ENCODE measurements at regions not wholly inside any gene's neighbourhood (a gene's known extent, or its start where the extent isn't known, plus 50 kb on each side); places are given as distances from the start of the nearest gene placed in this dataset.

GRCh38 chr5:109469896-109470662 is 60.3 kb upstream of the PJA2 start:
- no peaks in the 10 kb centered on the region for H3K79me2 ChIP-seq (ENCODE audit: insufficient read depth, low read length)
- no peak overlapping the region for H3K4me2 ChIP-seq (ENCODE audit: insufficient read depth, low read length)
- no peaks in the 10 kb centered on the region for H3K27me3 ChIP-seq (ENCODE audit: insufficient read depth, low read length, poor library complexity)
- H3K4me3 ChIP-seq (ENCODE audit: low read depth in 1 of 2, low read length in 2 of 2) = no peak overlapping the region
- no peaks in the 10 kb centered on the region for H3K36me3 ChIP-seq (ENCODE audit: insufficient read depth, low read length)
- ATAC-seq (ENCODE audit: insufficient read depth, low read depth) = no peak
- DNase-seq = no peak
- TF ChIP-seq CTCF (IDR thresholded peaks at IDR 0.05; ENCODE audit: borderline replicate concordance, extremely low read depth, low read length, poor library complexity, severe bottlenecking) (no peak), EZH2 (IDR thresholded peaks at IDR 0.05; ENCODE audit: borderline replicate concordance, low read depth, low read length, severe bottlenecking) (no peak)
- no peak overlapping the region for H2AFZ ChIP-seq (ENCODE audit: low read depth, low read length)
- no peak overlapping the region for H3K9ac ChIP-seq (ENCODE audit: low read depth, low read length)
- no peak overlapping the region for H3K27ac ChIP-seq (ENCODE audit: low read length)
- peaks cover 5% of the 10 kb centered on the region for H3K4me1 ChIP-seq (ENCODE audit: insufficient read depth, low read length)
- no peaks in the 10 kb centered on the region for H4K20me1 ChIP-seq (ENCODE audit: insufficient read depth, low read length)
- no peaks in the 10 kb centered on the region for H3K9me3 ChIP-seq (ENCODE audit: insufficient read depth, low read length, severe bottlenecking)

- ATAC-seq (ENCODE audit: insufficient read depth, low read depth) (peak; percentile 72), DNase-seq (peak; percentile 77)
- H4K20me1 ChIP-seq (ENCODE audit: insufficient read depth, low read length) = no peaks in the 10 kb centered on the region
- no peaks in the 10 kb centered on the region for H3K79me2 ChIP-seq (ENCODE audit: insufficient read depth, low read length)
- no peaks in the 10 kb centered on the region for H3K36me3 ChIP-seq (ENCODE audit: insufficient read depth, low read length)
- no peak overlapping the region for H3K4me3 ChIP-seq (ENCODE audit: low read depth in 1 of 2, low read length in 2 of 2)
- TF ChIP-seq EZH2 (IDR thresholded peaks at IDR 0.05; ENCODE audit: borderline replicate concordance, low read depth, low read length, severe bottlenecking) (no peak), CTCF (IDR thresholded peaks at IDR 0.05; ENCODE audit: borderline replicate concordance, extremely low read depth, low read length, poor library complexity, severe bottlenecking) (peak; percentile 71)
- H3K9me3 ChIP-seq (ENCODE audit: insufficient read depth, low read length, severe bottlenecking) = no peaks in the 10 kb centered on the region
- no peak overlapping the region for H3K4me2 ChIP-seq (ENCODE audit: insufficient read depth, low read length)
- H3K27ac ChIP-seq (ENCODE audit: low read length) = no peak overlapping the region
- H3K9ac ChIP-seq (ENCODE audit: low read depth, low read length) = no peak overlapping the region
- peaks cover 5% of the 10 kb centered on the region for H3K4me1 ChIP-seq (ENCODE audit: insufficient read depth, low read length)
- H2AFZ ChIP-seq (ENCODE audit: low read depth, low read length) = no peak overlapping the region
- H3K27me3 ChIP-seq (ENCODE audit: insufficient read depth, low read length, poor library complexity) = no peaks in the 10 kb centered on the region
Observed at GRCh38 chr5:109468737-109469420, 59.1 kb upstream of the PJA2 start.

- ATAC-seq (ENCODE audit: insufficient read depth, low read depth) = no peak
- H3K27me3 ChIP-seq (ENCODE audit: insufficient read depth, low read length, poor library complexity) = no peaks in the 10 kb centered on the region
- no peak for DNase-seq
- no peak overlapping the region for H3K4me3 ChIP-seq (ENCODE audit: low read depth in 1 of 2, low read length in 2 of 2)
- peaks cover 5% of the 10 kb centered on the region for H3K4me1 ChIP-seq (ENCODE audit: insufficient read depth, low read length)
- H3K27ac ChIP-seq (ENCODE audit: low read length) = no peak overlapping the region
- H3K4me2 ChIP-seq (ENCODE audit: insufficient read depth, low read length) = no peak overlapping the region
- no peaks in the 10 kb centered on the region for H3K9me3 ChIP-seq (ENCODE audit: insufficient read depth, low read length, severe bottlenecking)
- H2AFZ ChIP-seq (ENCODE audit: low read depth, low read length) = no peak overlapping the region
- H3K36me3 ChIP-seq (ENCODE audit: insufficient read depth, low read length) = no peaks in the 10 kb centered on the region
- no peaks in the 10 kb centered on the region for H3K79me2 ChIP-seq (ENCODE audit: insufficient read depth, low read length)
- TF ChIP-seq CTCF (IDR thresholded peaks at IDR 0.05; ENCODE audit: borderline replicate concordance, extremely low read depth, low read length, poor library complexity, severe bottlenecking) (no peak), EZH2 (IDR thresholded peaks at IDR 0.05; ENCODE audit: borderline replicate concordance, low read depth, low read length, severe bottlenecking) (no peak)
- no peaks in the 10 kb centered on the region for H4K20me1 ChIP-seq (ENCODE audit: insufficient read depth, low read length)
- H3K9ac ChIP-seq (ENCODE audit: low read depth, low read length) = no peak overlapping the region
Observed at GRCh38 chr5:109468288-109468676, 58.5 kb upstream of the PJA2 start.

Measured in DND-41 (cell line).